ENCODE measurements at regions not wholly inside any gene's neighbourhood (a gene's known extent, or its start where the extent isn't known, plus 50 kb on each side); places are given as distances from the start of the nearest gene placed in this dataset.

DNA sequence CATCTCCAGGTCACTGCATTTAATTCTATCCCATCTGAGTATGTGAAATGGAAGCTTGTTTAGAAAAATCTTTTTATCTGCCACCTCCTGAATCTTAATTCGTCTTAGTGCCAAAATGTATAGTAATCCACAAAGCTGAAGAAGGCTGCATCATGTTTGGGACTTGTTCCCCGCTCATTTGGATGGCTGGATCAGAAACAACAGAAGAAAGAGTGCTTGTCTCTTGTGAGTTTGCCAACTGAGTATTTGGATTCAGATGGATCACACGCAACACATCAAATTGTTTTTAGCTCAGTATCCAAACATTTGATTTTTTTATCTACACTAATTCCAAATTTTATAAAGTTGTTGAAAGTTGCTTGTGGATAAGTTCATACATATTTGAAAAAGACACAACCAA is 197.2 kb upstream of the PAPPA start:
- ChIA-PET CTCF (ENCODE audit: low intra/inter-chr PET ratio, low total read pairs) (no interaction called here), POLR2A (no interaction called here)
- Histone ChIP-seq H3K36me3 (replicated peaks in 1 of 2; ENCODE audit: control insufficient read depth in 1 of 2, insufficient read depth in 2 of 2, low read length in 2 of 2) (no peaks in the 10 kb centered on the region), H2AFZ (ENCODE audit: low read length) (no peak overlapping the region), H3K9me3 (ENCODE audit: low read length) (no peaks in the 10 kb centered on the region), H3K27me3 (ENCODE audit: control insufficient read depth in 1 of 2, insufficient read depth in 2 of 2, low read length in 2 of 2) (no peaks in the 10 kb centered on the region), H3K4me3 (replicated peaks in 1 of 3; ENCODE audit: insufficient read depth in 1 of 3, low read depth in 2 of 3, low read length in 3 of 3) (no peak overlapping the region), H3K27ac (ENCODE audit: extremely low read length, insufficient read depth, low read length) (no peak overlapping the region), H3K4me2 (ENCODE audit: low read depth, low read length) (no peak overlapping the region), H3K9ac (ENCODE audit: insufficient read depth, low read depth, low read length) (no peak overlapping the region), H3K4me1 (ENCODE audit: insufficient read depth, low read length) (peaks cover 10% of the 10 kb centered on the region), H3K79me2 (ENCODE audit: insufficient read depth, low read length) (no peaks in the 10 kb centered on the region), H4K20me1 (ENCODE audit: insufficient read depth, low read length) (no peaks in the 10 kb centered on the region)
- DNase-seq (ENCODE audit: low spot score) (no peak), FAIRE-seq (no peak), ATAC-seq (no peak)
- in situ Hi-C loops (cut with HindIII; ENCODE audit: extremely low pct_ligation_motif_present, low pct_unique_long_range_greater_than_20kb) (no loop called here), intact Hi-C loops (cut with micrococcal nuclease; ENCODE audit: unreplicated experiment) (no loop called here)
- TF ChIP-seq CHD2 (IDR thresholded peaks at IDR 0.05; ENCODE audit: low read depth, low read length) (no peak), SSRP1 (CRISPR knock-in tag; IDR thresholded peaks at IDR 0.05) (no peak), RFXAP (CRISPR knock-in tag; IDR thresholded peaks at IDR 0.05; ENCODE audit: borderline replicate concordance) (no peak), ZNF33B (CRISPR knock-in tag; IDR thresholded peaks at IDR 0.05) (no peak), FOXP1 (IDR thresholded peaks at IDR 0.05) (no peak), FOXP1 (CRISPR knock-in tag; IDR thresholded peaks at IDR 0.05) (no peak), ZC3H4 (CRISPR knock-in tag; IDR thresholded peaks at IDR 0.05; ENCODE audit: borderline replicate concordance) (no peak), ATAD3A (CRISPR knock-in tag; IDR thresholded peaks at IDR 0.05) (no peak), SNAI1 (CRISPR knock-in tag; IDR thresholded peaks at IDR 0.05; ENCODE audit: borderline replicate concordance) (no peak), RXRB (CRISPR knock-in tag; IDR thresholded peaks at IDR 0.05; ENCODE audit: borderline replicate concordance) (no peak), ZMYM3 (CRISPR knock-in tag; IDR thresholded peaks at IDR 0.05) (no peak), ZNF274 (CRISPR knock-in tag; IDR thresholded peaks at IDR 0.05) (no peak), ZBTB20 (CRISPR knock-in tag; IDR thresholded peaks at IDR 0.05; ENCODE audit: borderline replicate concordance, low read depth) (no peak), HNRNPL (IDR thresholded peaks at IDR 0.05; ENCODE audit: low read depth, low read length) (no peak), PAWR (CRISPR knock-in tag; IDR thresholded peaks at IDR 0.05; ENCODE audit: borderline replicate concordance) (no peak), ZNF282 (IDR thresholded peaks at IDR 0.05; ENCODE audit: partially characterized antibody) (no peak), FOXM1 (CRISPR knock-in tag; IDR thresholded peaks at IDR 0.05) (no peak)
- TF ChIP-seq, protein P1, sequence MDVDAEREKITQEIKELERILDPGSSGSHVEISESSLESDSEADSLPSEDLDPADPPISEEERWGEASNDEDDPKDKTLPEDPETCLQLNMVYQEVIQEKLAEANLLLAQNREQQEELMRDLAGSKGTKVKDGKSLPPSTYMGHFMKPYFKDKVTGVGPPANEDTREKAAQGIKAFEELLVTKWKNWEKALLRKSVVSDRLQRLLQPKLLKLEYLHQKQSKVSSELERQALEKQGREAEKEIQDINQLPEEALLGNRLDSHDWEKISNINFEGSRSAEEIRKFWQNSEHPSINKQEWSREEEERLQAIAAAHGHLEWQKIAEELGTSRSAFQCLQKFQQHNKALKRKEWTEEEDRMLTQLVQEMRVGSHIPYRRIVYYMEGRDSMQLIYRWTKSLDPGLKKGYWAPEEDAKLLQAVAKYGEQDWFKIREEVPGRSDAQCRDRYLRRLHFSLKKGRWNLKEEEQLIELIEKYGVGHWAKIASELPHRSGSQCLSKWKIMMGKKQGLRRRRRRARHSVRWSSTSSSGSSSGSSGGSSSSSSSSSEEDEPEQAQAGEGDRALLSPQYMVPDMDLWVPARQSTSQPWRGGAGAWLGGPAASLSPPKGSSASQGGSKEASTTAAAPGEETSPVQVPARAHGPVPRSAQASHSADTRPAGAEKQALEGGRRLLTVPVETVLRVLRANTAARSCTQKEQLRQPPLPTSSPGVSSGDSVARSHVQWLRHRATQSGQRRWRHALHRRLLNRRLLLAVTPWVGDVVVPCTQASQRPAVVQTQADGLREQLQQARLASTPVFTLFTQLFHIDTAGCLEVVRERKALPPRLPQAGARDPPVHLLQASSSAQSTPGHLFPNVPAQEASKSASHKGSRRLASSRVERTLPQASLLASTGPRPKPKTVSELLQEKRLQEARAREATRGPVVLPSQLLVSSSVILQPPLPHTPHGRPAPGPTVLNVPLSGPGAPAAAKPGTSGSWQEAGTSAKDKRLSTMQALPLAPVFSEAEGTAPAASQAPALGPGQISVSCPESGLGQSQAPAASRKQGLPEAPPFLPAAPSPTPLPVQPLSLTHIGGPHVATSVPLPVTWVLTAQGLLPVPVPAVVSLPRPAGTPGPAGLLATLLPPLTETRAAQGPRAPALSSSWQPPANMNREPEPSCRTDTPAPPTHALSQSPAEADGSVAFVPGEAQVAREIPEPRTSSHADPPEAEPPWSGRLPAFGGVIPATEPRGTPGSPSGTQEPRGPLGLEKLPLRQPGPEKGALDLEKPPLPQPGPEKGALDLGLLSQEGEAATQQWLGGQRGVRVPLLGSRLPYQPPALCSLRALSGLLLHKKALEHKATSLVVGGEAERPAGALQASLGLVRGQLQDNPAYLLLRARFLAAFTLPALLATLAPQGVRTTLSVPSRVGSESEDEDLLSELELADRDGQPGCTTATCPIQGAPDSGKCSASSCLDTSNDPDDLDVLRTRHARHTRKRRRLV (CRISPR knock-in tag; IDR thresholded peaks at IDR 0.05) = no peak
- TF ChIP-seq, protein P2, sequence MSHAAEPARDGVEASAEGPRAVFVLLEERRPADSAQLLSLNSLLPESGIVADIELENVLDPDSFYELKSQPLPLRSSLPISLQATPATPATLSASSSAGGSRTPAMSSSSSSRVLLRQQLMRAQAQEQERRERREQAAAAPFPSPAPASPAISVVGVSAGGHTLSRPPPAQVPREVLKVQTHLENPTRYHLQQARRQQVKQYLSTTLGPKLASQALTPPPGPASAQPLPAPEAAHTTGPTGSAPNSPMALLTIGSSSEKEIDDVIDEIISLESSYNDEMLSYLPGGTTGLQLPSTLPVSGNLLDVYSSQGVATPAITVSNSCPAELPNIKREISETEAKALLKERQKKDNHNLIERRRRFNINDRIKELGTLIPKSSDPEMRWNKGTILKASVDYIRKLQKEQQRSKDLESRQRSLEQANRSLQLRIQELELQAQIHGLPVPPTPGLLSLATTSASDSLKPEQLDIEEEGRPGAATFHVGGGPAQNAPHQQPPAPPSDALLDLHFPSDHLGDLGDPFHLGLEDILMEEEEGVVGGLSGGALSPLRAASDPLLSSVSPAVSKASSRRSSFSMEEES (CRISPR knock-in tag; IDR thresholded peaks at IDR 0.05) = no peak
- TF ChIP-seq, protein P3, sequence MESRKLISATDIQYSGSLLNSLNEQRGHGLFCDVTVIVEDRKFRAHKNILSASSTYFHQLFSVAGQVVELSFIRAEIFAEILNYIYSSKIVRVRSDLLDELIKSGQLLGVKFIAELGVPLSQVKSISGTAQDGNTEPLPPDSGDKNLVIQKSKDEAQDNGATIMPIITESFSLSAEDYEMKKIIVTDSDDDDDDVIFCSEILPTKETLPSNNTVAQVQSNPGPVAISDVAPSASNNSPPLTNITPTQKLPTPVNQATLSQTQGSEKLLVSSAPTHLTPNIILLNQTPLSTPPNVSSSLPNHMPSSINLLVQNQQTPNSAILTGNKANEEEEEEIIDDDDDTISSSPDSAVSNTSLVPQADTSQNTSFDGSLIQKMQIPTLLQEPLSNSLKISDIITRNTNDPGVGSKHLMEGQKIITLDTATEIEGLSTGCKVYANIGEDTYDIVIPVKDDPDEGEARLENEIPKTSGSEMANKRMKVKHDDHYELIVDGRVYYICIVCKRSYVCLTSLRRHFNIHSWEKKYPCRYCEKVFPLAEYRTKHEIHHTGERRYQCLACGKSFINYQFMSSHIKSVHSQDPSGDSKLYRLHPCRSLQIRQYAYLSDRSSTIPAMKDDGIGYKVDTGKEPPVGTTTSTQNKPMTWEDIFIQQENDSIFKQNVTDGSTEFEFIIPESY (CRISPR knock-in tag; IDR thresholded peaks at IDR 0.05) = no peak
- no TSS peak for BruUV-seq (replicated peaks)
- 67% methylated on average over 3 of the region's 3 CpGs for WGBS (ENCODE audit: low lambda C conversion rate)
